ENCODE measurements at regions not wholly inside any gene's neighbourhood (a gene's known extent, or its start where the extent isn't known, plus 50 kb on each side); places are given as distances from the start of the nearest gene placed in this dataset.

GRCh38 chr4:14280567-14280966, 653.0 kb upstream of the BOD1L1 start:
- no peaks in the 10 kb centered on the region for H3K27me3 ChIP-seq
- H3K9me3 ChIP-seq (replicated peaks in 1 of 3) = no peaks in the 10 kb centered on the region
- H3K4me3 ChIP-seq = no peak overlapping the region
- no peaks in the 10 kb centered on the region for H3K4me1 ChIP-seq (replicated peaks in 1 of 2)
- no peak for DNase-seq
- no peaks in the 10 kb centered on the region for H3K36me3 ChIP-seq (replicated peaks in 1 of 2)
- H3K27ac ChIP-seq = no peak overlapping the region
- intact Hi-C loops (cut with DNase I) = no loop called here
- TF ChIP-seq POLR2A (IDR thresholded peaks at IDR 0.05) (no peak), CTCF (IDR thresholded peaks at IDR 0.05) (no peak)
- 72 to 80% (median 76%) methylated on average over 1 of the region's 1 CpG for WGBS, 4 donors

- Histone ChIP-seq H3K27ac (no peak overlapping the region), H3K27me3 (no peaks in the 10 kb centered on the region), H3K9me3 (replicated peaks in 1 of 3) (no peaks in the 10 kb centered on the region), H3K4me1 (replicated peaks in 1 of 2) (no peaks in the 10 kb centered on the region), H3K4me3 (no peak overlapping the region), H3K36me3 (replicated peaks in 1 of 2) (no peaks in the 10 kb centered on the region)
- TF ChIP-seq CTCF (IDR thresholded peaks at IDR 0.05) = no peak
- no peak for TF ChIP-seq POLR2A (IDR thresholded peaks at IDR 0.05)
- no peak for DNase-seq
- intact Hi-C loops (cut with DNase I) = no loop called here
These were observed 657.1 kb upstream of the BOD1L1 start for GRCh38 chr4:14284578-14284977.

GRCh38 chr4:14289708-14290107, 662.2 kb upstream of the BOD1L1 start:
- Histone ChIP-seq H3K27me3 (no peaks in the 10 kb centered on the region), H3K9me3 (replicated peaks in 1 of 3) (no peaks in the 10 kb centered on the region), H3K4me3 (no peak overlapping the region), H3K4me1 (replicated peaks in 1 of 2) (no peaks in the 10 kb centered on the region), H3K27ac (no peak overlapping the region), H3K36me3 (replicated peaks in 1 of 2) (no peaks in the 10 kb centered on the region)
- TF ChIP-seq POLR2A (IDR thresholded peaks at IDR 0.05) = no peak
- no peak for TF ChIP-seq CTCF (IDR thresholded peaks at IDR 0.05)
- intact Hi-C loops (cut with DNase I) = no loop called here
- WGBS, 4 donors = 71 to 83% (median 76%) methylated on average over 1 of the region's 1 CpG
- DNase-seq = no peak

- no peak for DNase-seq
- 91 to 97% (median 92%) methylated on average over 3 of the region's 3 CpGs for WGBS, 4 donors
- Histone ChIP-seq H3K4me1 (replicated peaks in 1 of 2) (no peaks in the 10 kb centered on the region), H3K9me3 (replicated peaks in 1 of 3) (no peaks in the 10 kb centered on the region), H3K4me3 (no peak overlapping the region), H3K36me3 (replicated peaks in 1 of 2) (no peaks in the 10 kb centered on the region), H3K27ac (no peak overlapping the region), H3K27me3 (no peaks in the 10 kb centered on the region)
- no peak for TF ChIP-seq CTCF (IDR thresholded peaks at IDR 0.05)
- TF ChIP-seq POLR2A (IDR thresholded peaks at IDR 0.05) = no peak
- intact Hi-C loops (cut with DNase I) = no loop called here
These were observed 666.1 kb upstream of the BOD1L1 start for GRCh38 chr4:14293582-14293981.

Data from adrenal gland (tissue), 9 donors.